A549 (cell line): ENCODE measurements at regions not wholly inside any gene's neighbourhood (a gene's known extent, or its start where the extent isn't known, plus 50 kb on each side); places are given as distances from the start of the nearest gene placed in this dataset.

Experiments used
- ATAC-seq, 2 experiments: fragments of 200-7000 bp in 1 of 2; fragments of >200 bp in 1 of 2; cut with Nextera tagmentation in 1 of 2; cut with Tn5 transposase in 1 of 2; 3 replicates each; pipeline versions ENCODE4 v1.8.0 to v1.9.1; 2018 to 2020; ENCODE audit warnings: mild to moderate bottlenecking in 1 of 2, moderate library complexity in 1 of 2
- CTCF ChIA-PET: fragments of 300-600 bp; sonication (Branson Sonifier 250); formaldehyde crosslinking; extraction: SDS; loops from one replicate; lab custom pipeline; 2021; ENCODE audit warnings: antibody characterized with exemption, inconsistent platforms; lab: Yijun Ruan, JAX
- POLR2A ChIA-PET: fragments of 350-600 bp; formaldehyde crosslinking; extraction: SDS; loops from one replicate; lab custom pipeline; 2021; ENCODE audit warnings: antibody characterized with exemption, inconsistent platforms; lab: Yijun Ruan, JAX
- DNase-seq, 2 experiments: peaks; one replicate each; pipeline versions ENCODE4 v3.0.0 to v3.0.0-alpha.2; 2011 to 2016; ENCODE audit warnings: low read depth in 1 of 2, low spot score in 1 of 2
- FAIRE-seq: peaks from 2 replicates; lab custom pipeline; 2011; peaks lifted over from hg19 to GRCh38; lab: Jason Lieb, UNC
- H3K27ac ChIP-seq, 2 experiments: fragments of >200 bp; sonication (Bioruptor Twin); formaldehyde crosslinking; 3 replicates each; pipeline ENCODE4 v1.5.1; 2016 to 2017
- H3K4me1 ChIP-seq: fragments of >200 bp; sonication (Bioruptor Twin); formaldehyde crosslinking; 3 replicates; pipeline ENCODE4 v1.6.1; 2016
- H3K4me2 ChIP-seq: fragments of >200 bp; sonication (Bioruptor Twin); formaldehyde crosslinking; 3 replicates; pipeline ENCODE4 v1.6.1; 2016
- H3K4me3 ChIP-seq: fragments of >200 bp; sonication (Bioruptor Twin); formaldehyde crosslinking; 3 replicates; pipeline ENCODE4 v1.5.1; 2016
- H3K9me3 ChIP-seq: fragments of >200 bp; sonication (Bioruptor Twin); formaldehyde crosslinking; 3 replicates; pipeline ENCODE4 v1.6.1; 2016
- CBX8 ChIP-seq: fragments of 200-600 bp; sonication (generic); IDR thresholded peaks from 2 replicates; pipeline ENCODE4 v1.6.1; 2016
- CHD2 ChIP-seq: fragments of 150-350 bp; IDR thresholded peaks from 2 replicates; pipeline ENCODE4 v1.6.1; 2014; ENCODE audit warnings: low read length; ENCODE audit not compliant: partially characterized antibody
- CHD4 ChIP-seq: fragments of 200-600 bp; sonication (generic); IDR thresholded peaks from 2 replicates; pipeline ENCODE4 v1.6.1; 2016; ENCODE audit warnings: antibody characterized with exemption, mild to moderate bottlenecking, borderline replicate concordance
- EHF ChIP-seq: fragments of 250-450 bp; sonication (Bioruptor Pico); IDR thresholded peaks from 2 replicates; pipeline ENCODE4 v1.5.0; 2020; ENCODE audit warnings: mild to moderate bottlenecking
- EHMT2 ChIP-seq: fragments of 200-600 bp; sonication (generic); IDR thresholded peaks from 2 replicates; pipeline ENCODE4 v1.6.1; 2016; ENCODE audit warnings: antibody characterized with exemption, low read depth, mild to moderate bottlenecking, moderate library complexity
- ELK1 ChIP-seq: fragments of 150-350 bp; IDR thresholded peaks from 2 replicates; pipeline ENCODE4 v1.6.1; 2014; ENCODE audit warnings: low read depth, mild to moderate bottlenecking, low read length
- EP300 ChIP-seq, 2 experiments: fragments of >200 bp; sonication (Bioruptor Twin); formaldehyde crosslinking; IDR thresholded peaks; 2 replicates in 1 of 2; 3 replicates in 1 of 2; pipeline ENCODE4 v1.6.1; 2016 to 2017
- ESRRA ChIP-seq: fragments of 150-350 bp; IDR thresholded peaks from 2 replicates; pipeline ENCODE4 v1.6.1; 2014; ENCODE audit warnings: mild to moderate bottlenecking, low read length, borderline replicate concordance
- GATA3 ChIP-seq: IDR thresholded peaks from 2 replicates; pipeline ENCODE4 v1.6.1; 2012; ENCODE audit warnings: borderline replicate concordance
- HES2 ChIP-seq: fragments of >200 bp; sonication (Bioruptor Twin); formaldehyde crosslinking; IDR thresholded peaks from 2 replicates; pipeline ENCODE4 v1.6.1; 2016
- HEYL ChIP-seq: fragments of 250-450 bp; sonication (Bioruptor Pico); IDR thresholded peaks from 2 replicates; pipeline ENCODE4 v1.8.0; 2021; ENCODE audit warnings: mild to moderate bottlenecking, moderate library complexity
- HMGXB4 ChIP-seq: fragments of 250-450 bp; sonication (Bioruptor Pico); IDR thresholded peaks from 2 replicates; pipeline ENCODE4 v1.5.0; 2021; ENCODE audit warnings: mild to moderate bottlenecking, moderate library complexity, borderline replicate concordance
- HOXB5 ChIP-seq: fragments of 250-450 bp; sonication (Bioruptor Pico); IDR thresholded peaks from 2 replicates; pipeline ENCODE4 v1.5.0; 2020; ENCODE audit warnings: mild to moderate bottlenecking, moderate library complexity
- JUN ChIP-seq, 2 experiments: fragments of >200 bp; sonication (Bioruptor Twin); formaldehyde crosslinking; IDR thresholded peaks; 2 replicates in 1 of 2; 3 replicates in 1 of 2; pipeline ENCODE4 v1.6.1; 2016 to 2017
- MAFK ChIP-seq: fragments of 450-650 bp; IDR thresholded peaks from 2 replicates; pipeline ENCODE4 v1.6.1; 2014; ENCODE audit not compliant: partially characterized antibody
- MAX ChIP-seq: IDR thresholded peaks from 2 replicates; pipeline ENCODE4 v1.6.1; 2012
- NFE2L2 ChIP-seq: fragments of 150-350 bp; conservative IDR thresholded peaks from 2 replicates; pipeline ENCODE4 v1.6.1; 2014; ENCODE audit warnings: low read length
- NPAS2 ChIP-seq: fragments of 250-450 bp; sonication (Bioruptor Pico); IDR thresholded peaks from 2 replicates; pipeline ENCODE4 v1.8.0; 2022; ENCODE audit warnings: mild to moderate bottlenecking, moderate library complexity, borderline replicate concordance
- PBX3 ChIP-seq: IDR thresholded peaks from 2 replicates; pipeline ENCODE4 v1.6.1; 2012
- PHF8 ChIP-seq: fragments of 200-600 bp; sonication (generic); IDR thresholded peaks from 2 replicates; pipeline ENCODE4 v1.6.1; 2016; ENCODE audit warnings: low read depth, mild to moderate bottlenecking, antibody characterized with exemption, moderate library complexity, borderline replicate concordance
- RCOR1 ChIP-seq: fragments of 150-350 bp; IDR thresholded peaks from 2 replicates; pipeline ENCODE4 v1.6.1; 2014; ENCODE audit warnings: antibody characterized with exemption, low read length, low read depth
- REST ChIP-seq: fragments of 200-600 bp; sonication (generic); IDR thresholded peaks from 2 replicates; pipeline ENCODE4 v1.6.1; 2016; ENCODE audit warnings: antibody characterized with exemption, mild to moderate bottlenecking, moderate library complexity
- RNF2 ChIP-seq: fragments of 200-600 bp; sonication (generic); IDR thresholded peaks from 2 replicates; pipeline ENCODE4 v1.6.1; 2016; ENCODE audit warnings: low read depth, mild to moderate bottlenecking, antibody characterized with exemption, moderate library complexity, borderline replicate concordance
- SREBF2 ChIP-seq: fragments of 450-650 bp; IDR thresholded peaks from 2 replicates; pipeline ENCODE4 v1.6.1; 2014; ENCODE audit warnings: mild to moderate bottlenecking, moderate library complexity
- TP53 ChIP-seq: fragments of 250-450 bp; sonication (Bioruptor Pico); IDR thresholded peaks from 2 replicates; pipeline ENCODE4 v1.5.0; 2021; ENCODE audit warnings: mild to moderate bottlenecking, moderate library complexity
- ZNF302 ChIP-seq: fragments of 250-450 bp; sonication (Bioruptor Pico); IDR thresholded peaks from 2 replicates; pipeline ENCODE4 v1.9.0; 2021; ENCODE audit warnings: inconsistent platforms, mild to moderate bottlenecking, moderate library complexity
- WGBS: methylation state at CpG from one replicate; pipeline ENCODE4 v1.1.6; 2017; ENCODE audit errors: missing lambda C conversion rate; 5-methylcytosine and 5-hydroxymethylcytosine counted together

- no peak overlapping the region for H3K27ac ChIP-seq
- FAIRE-seq: no peak
- WGBS: 88% methylated on average over 8 of the region's 8 CpGs
These were observed 135.1 kb downstream of the MIAT start for GRCh38 chr22:26792522-26792921.

GRCh38 chr22:26796785-26797184 is 139.4 kb downstream of the MIAT start:
- DNase-seq: no peak
- Histone ChIP-seq H3K4me2 (no peak overlapping the region), H3K27ac (no peak overlapping the region), H3K9me3 (no peaks in the 10 kb centered on the region), H3K4me3 (no peak overlapping the region), H3K4me1 (peaks cover 9% of the 10 kb centered on the region; the same call in 2 of the 3 replicates)
- CTCF ChIA-PET: interaction anchor here (0.9 to 1.9 kb wide), 5 partner anchors 9 to 209 kb away, joined by 3 to 4 read pairs (median 3); no protein-coding TSS in a partner anchor
- no peak for ATAC-seq
- FAIRE-seq: no peak
- POLR2A ChIA-PET: no interaction called here
- WGBS: 100% methylated on average over 2 of the region's 12 CpGs
- no peak for TF ChIP-seq GATA3
- TF ChIP-seq JUN (IDR thresholded peaks at IDR 0.05): no peak
- TF ChIP-seq CHD2: no peak
- no peak for TF ChIP-seq TP53
- no peak for TF ChIP-seq MAX
- TF ChIP-seq HOXB5 (CRISPR knock-in tag): no peak
- TF ChIP-seq ESRRA: no peak
- no peak for TF ChIP-seq ELK1
- TF ChIP-seq SREBF2: no peak
- no peak for TF ChIP-seq NPAS2 (CRISPR knock-in tag)
- TF ChIP-seq EHF (CRISPR knock-in tag): no peak
- no peak for TF ChIP-seq PBX3
- TF ChIP-seq CHD4: no peak

More at GRCh38 chr22:26792522-26792921, 135.1 kb downstream of the MIAT start:
- TF ChIP-seq EP300 (IDR thresholded peaks at IDR 0.05) (no peak), EHF (CRISPR knock-in tag) (no peak), REST (no peak), HES2 (no peak), MAFK (no peak), RNF2 (no peak), HEYL (CRISPR knock-in tag) (no peak), RCOR1 (no peak), EHMT2 (no peak), HMGXB4 (CRISPR knock-in tag) (no peak), CBX8 (no peak), ZNF302 (CRISPR knock-in tag) (no peak), PHF8 (no peak), ESRRA (no peak), NFE2L2 (no peak)
- CTCF ChIA-PET: interaction anchor here (1.4 kb wide), 1 partner anchor 120 kb away, joined by 3 read pairs; no protein-coding TSS in a partner anchor
- H3K4me1 ChIP-seq: no peaks in the 10 kb centered on the region
- POLR2A ChIA-PET: no interaction called here
- ATAC-seq (no peak), DNase-seq (no peak)
- no peaks in the 10 kb centered on the region for H3K9me3 ChIP-seq
- no peak overlapping the region for H3K4me2 ChIP-seq
- no peak overlapping the region for H3K4me3 ChIP-seq
